ENCODE measurements at regions not wholly inside any gene's neighbourhood (a gene's known extent, or its start where the extent isn't known, plus 50 kb on each side); places are given as distances from the start of the nearest gene placed in this dataset.

DNA sequence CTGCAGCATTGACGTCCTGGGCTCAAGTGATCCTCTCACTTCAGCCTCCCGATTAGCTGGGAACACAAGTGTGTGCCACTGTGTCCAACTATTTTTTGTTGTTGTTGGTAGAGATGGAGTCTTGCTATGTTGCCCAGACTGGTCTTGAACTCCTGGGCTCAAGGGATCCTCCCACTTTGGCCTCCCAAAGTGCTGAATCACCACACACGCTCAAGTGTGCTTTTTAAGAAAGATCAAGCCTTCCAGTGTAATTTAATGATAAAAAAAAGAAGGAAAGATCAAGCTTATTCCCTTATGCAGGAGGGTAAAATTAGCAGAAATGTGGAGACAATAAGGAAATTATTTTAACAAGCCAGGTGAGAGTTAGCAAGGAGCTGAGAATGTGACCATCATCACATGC lies 61.1 kb upstream of the SERBP1 start:
- no peak for DNase-seq
- ATAC-seq (ENCODE audit: low read depth), result no peak
- WGBS (ENCODE audit: insufficient coverage), result 83% methylated on average over 2 of the region's 3 CpGs
- ChIA-PET CTCF (interaction anchor here (1.1 to 3.2 kb wide), 7 partner anchors 8 to 276 kb away, joined by 3 to 29 read pairs (median 4); no protein-coding TSS in a partner anchor), POLR2A (no interaction called here)
- Mint-ChIP-seq H3K4me3 (no peak overlapping the region), H3K4me1 (no peaks in the 10 kb centered on the region), H3K27me3 (no peaks in the 10 kb centered on the region), H3K9me3 (ENCODE audit: insufficient read depth) (no peaks in the 10 kb centered on the region), H3K27ac (no peak overlapping the region)
- H3K9ac ChIP-seq (ENCODE audit: low read length), result no peak overlapping the region
- H3K36me3 ChIP-seq (replicated peaks in 1 of 2; ENCODE audit: control extremely low read depth in 1 of 2, control insufficient read depth in 1 of 2, extremely low read depth in 1 of 2, insufficient read depth in 2 of 2, low read length in 1 of 2), result no peaks in the 10 kb centered on the region
- H2AFZ ChIP-seq (ENCODE audit: insufficient read depth, low read depth, low read length, poor library complexity, severe bottlenecking), result no peak overlapping the region
- H3K4me1 ChIP-seq (ENCODE audit: control insufficient read depth in 2 of 2, insufficient read depth in 2 of 2, low read length in 2 of 2), result no peaks in the 10 kb centered on the region
- intact Hi-C loops (cut with micrococcal nuclease), result no loop called here
- no peaks in the 10 kb centered on the region for H3K9me3 ChIP-seq (ENCODE audit: control extremely low read depth in 1 of 3, control insufficient read depth in 2 of 3, insufficient read depth in 1 of 3, low read length in 2 of 3)
- TF ChIP-seq EZH2 (IDR thresholded peaks at IDR 0.05; ENCODE audit: borderline replicate concordance, insufficient read depth, low read depth, low read length, poor library complexity, severe bottlenecking), result no peak
- TF ChIP-seq, protein P1, sequence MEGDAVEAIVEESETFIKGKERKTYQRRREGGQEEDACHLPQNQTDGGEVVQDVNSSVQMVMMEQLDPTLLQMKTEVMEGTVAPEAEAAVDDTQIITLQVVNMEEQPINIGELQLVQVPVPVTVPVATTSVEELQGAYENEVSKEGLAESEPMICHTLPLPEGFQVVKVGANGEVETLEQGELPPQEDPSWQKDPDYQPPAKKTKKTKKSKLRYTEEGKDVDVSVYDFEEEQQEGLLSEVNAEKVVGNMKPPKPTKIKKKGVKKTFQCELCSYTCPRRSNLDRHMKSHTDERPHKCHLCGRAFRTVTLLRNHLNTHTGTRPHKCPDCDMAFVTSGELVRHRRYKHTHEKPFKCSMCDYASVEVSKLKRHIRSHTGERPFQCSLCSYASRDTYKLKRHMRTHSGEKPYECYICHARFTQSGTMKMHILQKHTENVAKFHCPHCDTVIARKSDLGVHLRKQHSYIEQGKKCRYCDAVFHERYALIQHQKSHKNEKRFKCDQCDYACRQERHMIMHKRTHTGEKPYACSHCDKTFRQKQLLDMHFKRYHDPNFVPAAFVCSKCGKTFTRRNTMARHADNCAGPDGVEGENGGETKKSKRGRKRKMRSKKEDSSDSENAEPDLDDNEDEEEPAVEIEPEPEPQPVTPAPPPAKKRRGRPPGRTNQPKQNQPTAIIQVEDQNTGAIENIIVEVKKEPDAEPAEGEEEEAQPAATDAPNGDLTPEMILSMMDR (IDR thresholded peaks at IDR 0.05), result no peak
- no peak overlapping the region for H3K27ac ChIP-seq (ENCODE audit: low read length in 2 of 2)
- no peak overlapping the region for H3K4me3 ChIP-seq (ENCODE audit: control extremely low read depth in 1 of 5, extremely low read depth in 1 of 5, insufficient read depth in 1 of 5, low read depth in 2 of 5, low read length in 4 of 5)
- H4K20me1 ChIP-seq (ENCODE audit: control insufficient read depth, insufficient read depth, low read length, poor library complexity, severe bottlenecking), result no peaks in the 10 kb centered on the region
- no peak overlapping the region for H3K4me2 ChIP-seq (replicated peaks; ENCODE audit: low read depth, low read length, poor library complexity, severe bottlenecking)
- H3K79me2 ChIP-seq (ENCODE audit: control insufficient read depth, insufficient read depth, low read length), result no peaks in the 10 kb centered on the region
- no peaks in the 10 kb centered on the region for H3K27me3 ChIP-seq (replicated peaks in 1 of 4; ENCODE audit: control extremely low read depth in 1 of 4, control insufficient read depth in 3 of 4, insufficient read depth in 4 of 4, low read length in 3 of 4)

DNA sequence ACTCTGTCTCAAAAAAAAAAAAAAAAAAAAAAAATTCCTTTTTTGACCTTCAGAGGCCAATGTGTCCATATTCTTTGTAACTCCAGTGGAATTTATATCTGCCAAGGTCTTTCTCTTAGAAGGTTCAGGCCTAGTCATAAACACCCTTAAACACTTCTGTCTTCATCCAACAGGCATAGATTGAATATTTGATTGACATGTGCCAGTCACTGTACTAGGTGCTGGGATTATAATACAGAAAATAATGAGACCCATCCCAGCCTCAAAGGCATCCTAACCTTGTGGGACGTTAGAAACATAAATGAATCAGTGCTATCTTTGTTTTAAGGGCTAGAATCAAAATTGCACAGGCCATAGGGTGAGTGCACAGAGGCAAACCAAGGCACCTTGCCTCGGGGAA lies 62.9 kb upstream of the SERBP1 start:
- H3K27me3 Mint-ChIP-seq, result no peaks in the 10 kb centered on the region
- 100% methylated on average over 1 of the region's 2 CpGs for WGBS (ENCODE audit: insufficient coverage)
- no peaks in the 10 kb centered on the region for H3K79me2 ChIP-seq (ENCODE audit: control insufficient read depth, insufficient read depth, low read length)
- H3K27ac ChIP-seq (ENCODE audit: low read length in 2 of 2), result no peak overlapping the region
- no peak overlapping the region for H3K27ac Mint-ChIP-seq
- no peaks in the 10 kb centered on the region for H3K9me3 Mint-ChIP-seq (ENCODE audit: insufficient read depth)
- H3K4me1 Mint-ChIP-seq, result no peaks in the 10 kb centered on the region
- no peak overlapping the region for H3K4me3 Mint-ChIP-seq
- no peaks in the 10 kb centered on the region for H3K27me3 ChIP-seq (replicated peaks in 1 of 4; ENCODE audit: control extremely low read depth in 1 of 4, control insufficient read depth in 3 of 4, insufficient read depth in 4 of 4, low read length in 3 of 4)
- H3K4me2 ChIP-seq (replicated peaks; ENCODE audit: low read depth, low read length, poor library complexity, severe bottlenecking), result no peak overlapping the region
- POLR2A ChIA-PET, result no interaction called here
- intact Hi-C loops (cut with micrococcal nuclease), result no loop called here
- no peaks in the 10 kb centered on the region for H4K20me1 ChIP-seq (ENCODE audit: control insufficient read depth, insufficient read depth, low read length, poor library complexity, severe bottlenecking)
- no peak overlapping the region for H3K9ac ChIP-seq (ENCODE audit: low read length)
- no peak overlapping the region for H3K4me3 ChIP-seq (ENCODE audit: control extremely low read depth in 1 of 5, extremely low read depth in 1 of 5, insufficient read depth in 1 of 5, low read depth in 2 of 5, low read length in 4 of 5)
- H3K9me3 ChIP-seq (ENCODE audit: control extremely low read depth in 1 of 3, control insufficient read depth in 2 of 3, insufficient read depth in 1 of 3, low read length in 2 of 3), result no peaks in the 10 kb centered on the region
- TF ChIP-seq, protein P1 (IDR thresholded peaks at IDR 0.05), result no peak
- TF ChIP-seq EZH2 (IDR thresholded peaks at IDR 0.05; ENCODE audit: borderline replicate concordance, insufficient read depth, low read depth, low read length, poor library complexity, severe bottlenecking), result no peak
- DNase-seq (no peak), ATAC-seq (ENCODE audit: low read depth) (no peak)
- no peak overlapping the region for H2AFZ ChIP-seq (ENCODE audit: insufficient read depth, low read depth, low read length, poor library complexity, severe bottlenecking)
- H3K4me1 ChIP-seq (ENCODE audit: control insufficient read depth in 2 of 2, insufficient read depth in 2 of 2, low read length in 2 of 2), result no peaks in the 10 kb centered on the region
- no peaks in the 10 kb centered on the region for H3K36me3 ChIP-seq (replicated peaks in 1 of 2; ENCODE audit: control extremely low read depth in 1 of 2, control insufficient read depth in 1 of 2, extremely low read depth in 1 of 2, insufficient read depth in 2 of 2, low read length in 1 of 2)
- CTCF ChIA-PET, result interaction anchor here (1.1 kb wide), 1 partner anchor 256 kb away, joined by 3 read pairs; no protein-coding TSS in a partner anchor
